K562 (cell line): ENCODE measurements at regions not wholly inside any gene's neighbourhood (a gene's known extent, or its start where the extent isn't known, plus 50 kb on each side); places are given as distances from the start of the nearest gene placed in this dataset.

Experiments
- ATAC-seq: fragments of 200-7000 bp; cut with Tn5 transposase; 3 replicates; pipeline ENCODE4 v1.9.1; 2020; ENCODE audit warnings: moderate library complexity
- BruUV-seq: library from RNA; stranded (reverse); fragments of 400-500 nt; replicated peaks from 2 replicates; lab custom pipeline; 2021; lab: Mats Ljungman, UMichigan
- CTCF ChIA-PET: fragments of 300-600 bp; formaldehyde crosslinking; extraction: SDS; loops from one replicate; lab custom pipeline; 2021; ENCODE audit warnings: low intra/inter-chr PET ratio; lab: Yijun Ruan, JAX
- POLR2A ChIA-PET: fragments of 300-600, 350-650 bp; sonication (Branson Sonifier 250); formaldehyde crosslinking; extraction: SDS; loops from one replicate; lab custom pipeline; 2021; ENCODE audit warnings: antibody characterized with exemption, inconsistent platforms; lab: Yijun Ruan, JAX
- DNase-seq, 4 experiments: peaks; one replicate each; pipeline versions ENCODE4 v3.0.0 to v3.0.0-alpha.2; 2011 to 2018; ENCODE audit warnings: low spot score in 3 of 4, mixed read lengths in 3 of 4; ENCODE audit errors: extremely low read depth in 1 of 4
- FAIRE-seq: peaks from 2 replicates; lab custom pipeline; 2011; peaks lifted over from hg19 to GRCh38; lab: Jason Lieb, UNC
- H2AFZ ChIP-seq: 2 replicates; pipeline ENCODE4 v1.6.0; 2011; ENCODE audit warnings: low read depth, low read length, control low read depth, inconsistent platforms
- H3K27ac ChIP-seq: fragments of 200-600 bp; 3 replicates; pipeline ENCODE4 v1.8.0; 2011; ENCODE audit warnings: low read depth, mild to moderate bottlenecking, control low read depth, inconsistent platforms, low read length, moderate library complexity, mixed read lengths; ENCODE audit errors: extremely low read depth
- H3K27me3 ChIP-seq, 2 experiments: fragments of 300-600 bp in 1 of 2; 2 replicates in 1 of 2; 3 replicates in 1 of 2; pipeline versions ENCODE4 v1.6.0 to v1.8.0; 2011; ENCODE audit warnings: inconsistent platforms in 2 of 2, low read length in 2 of 2, mild to moderate bottlenecking in 1 of 2, mixed read lengths in 1 of 2, moderate library complexity in 1 of 2; ENCODE audit not compliant: control insufficient read depth in 2 of 2, insufficient read depth in 2 of 2
- H3K36me3 ChIP-seq: fragments of 300-600 bp; 3 replicates; pipeline ENCODE4 v1.8.0; 2011; ENCODE audit warnings: mild to moderate bottlenecking, low read length, inconsistent platforms; ENCODE audit not compliant: control insufficient read depth, insufficient read depth
- H3K4me1 ChIP-seq, 2 experiments: fragments of 200-600 bp in 1 of 2; replicated peaks in 1 of 2; 2 replicates in 1 of 2; 3 replicates in 1 of 2; pipeline versions ENCODE4 v1.5.1 to v1.8.0; 2011; ENCODE audit warnings: inconsistent platforms in 2 of 2, low read length in 2 of 2, mild to moderate bottlenecking in 1 of 2, mixed read lengths in 1 of 2, moderate library complexity in 1 of 2; ENCODE audit not compliant: control insufficient read depth in 2 of 2, insufficient read depth in 2 of 2
- H3K4me2 ChIP-seq: 2 replicates; pipeline ENCODE4 v1.6.1; 2011; ENCODE audit warnings: low read length, control low read depth, inconsistent platforms, mixed read lengths; ENCODE audit not compliant: insufficient read depth
- H3K4me3 ChIP-seq: fragments of 200-600 bp; sonication (generic), shearing (Covaris generic); 2 replicates; pipeline ENCODE4 v1.5.1; 2016; ENCODE audit warnings: control low read depth, inconsistent platforms
- H3K79me2 ChIP-seq: fragments of 200-600 bp; 3 replicates; pipeline ENCODE4 v1.8.0; 2011; ENCODE audit warnings: low read length, inconsistent platforms; ENCODE audit not compliant: control insufficient read depth, insufficient read depth
- H3K9ac ChIP-seq, 2 experiments: 2 replicates each; pipeline versions ENCODE4 v1.6.0 to v1.6.1; 2011; ENCODE audit warnings: low read depth in 2 of 2, low read length in 2 of 2, control low read depth in 1 of 2, inconsistent platforms in 1 of 2, mild to moderate bottlenecking in 1 of 2, mixed read lengths in 1 of 2; ENCODE audit not compliant: insufficient read depth in 1 of 2
- H3K9me1 ChIP-seq: one replicate; pipeline ENCODE4 v1.6.0; 2011; ENCODE audit warnings: inconsistent platforms, mild to moderate bottlenecking, low read length, moderate library complexity; ENCODE audit not compliant: control insufficient read depth, insufficient read depth
- H3K9me3 ChIP-seq: replicated peaks from 2 replicates; pipeline ENCODE4 v1.5.1; 2011; ENCODE audit warnings: low read depth, low read length, inconsistent platforms; ENCODE audit not compliant: control insufficient read depth, insufficient read depth
- H4K20me1 ChIP-seq: replicated peaks from 2 replicates; pipeline ENCODE4 v1.6.1; 2011; ENCODE audit warnings: low read length, inconsistent platforms, mixed read lengths; ENCODE audit not compliant: control insufficient read depth, insufficient read depth
- GABPA ChIP-seq: fragments of 200-800 bp; sonication (Bioruptor generic); conservative IDR thresholded peaks from 2 replicates; pipeline ENCODE4 v1.6.1; 2016; ENCODE audit warnings: low read depth, missing genetic modification characterization, missing compliant biosample characterization
- MTA1 ChIP-seq: fragments of 450-650 bp; IDR thresholded peaks from 2 replicates; pipeline ENCODE4 v1.6.1; 2017; ENCODE audit warnings: borderline replicate concordance
- NFE2L1 ChIP-seq: fragments of 450-650 bp; IDR thresholded peaks from 2 replicates; pipeline ENCODE4 v1.6.1; 2016; ENCODE audit warnings: missing genetic modification characterization, low read depth, mild to moderate bottlenecking, missing compliant biosample characterization, moderate library complexity, borderline replicate concordance
- RBM17 ChIP-seq: fragments of 200-400 bp; formaldehyde crosslinking; IDR thresholded peaks from 2 replicates; pipeline ENCODE4 v1.6.1; 2017; ENCODE audit warnings: low read depth, mild to moderate bottlenecking, low read length, borderline replicate concordance
- RNF2 ChIP-seq: sonication (generic); IDR thresholded peaks from 2 replicates; pipeline ENCODE4 v1.6.1; 2016
- TSC22D4 ChIP-seq: fragments of 450-650 bp; IDR thresholded peaks from 2 replicates; pipeline ENCODE4 v1.6.1; 2016; ENCODE audit warnings: missing genetic modification characterization, missing biosample characterization, control low read depth
- ZNF239 ChIP-seq: fragments of 250-450 bp; sonication (Bioruptor Pico); IDR thresholded peaks from 2 replicates; pipeline ENCODE4 v1.4.0; 2020; ENCODE audit warnings: mild to moderate bottlenecking
- ZNF778 ChIP-seq: fragments of 450-650 bp; formaldehyde crosslinking; IDR thresholded peaks from 2 replicates; pipeline ENCODE4 v1.4.0; 2020; ENCODE audit warnings: mild to moderate bottlenecking, moderate library complexity
- ZNF780A ChIP-seq: fragments of 250-450 bp; sonication (Bioruptor Pico); IDR thresholded peaks from 2 replicates; pipeline ENCODE4 v1.5.0; 2021; ENCODE audit warnings: mild to moderate bottlenecking
- ZSCAN32 ChIP-seq: fragments of 450-650 bp; formaldehyde crosslinking; IDR thresholded peaks from 2 replicates; pipeline ENCODE4 v1.4.0; 2020; ENCODE audit warnings: mild to moderate bottlenecking, moderate library complexity
- WGBS: fragments of 100-300 bp; shearing (Covaris generic); methylation state at CpG from one replicate; pipeline ENCODE4 v1.1.6; 2016; ENCODE audit warnings: low coverage, mixed read lengths; ENCODE audit not compliant: insufficient coverage; ENCODE audit errors: missing lambda C conversion rate; 5-methylcytosine and 5-hydroxymethylcytosine counted together
- in situ Hi-C: fragments of 300-500 bp; cut with MboI; formaldehyde crosslinking; loops from 4 replicates; pipeline ENCODE4 v1.15.0; 2018; ENCODE audit warnings: inconsistent platforms, mixed read lengths
- intact Hi-C: fragments of 100-400 bp; cut with micrococcal nuclease; formaldehyde crosslinking; loops from 2 replicates; pipeline ENCODE4 v1.14.2; 2022
- TF ChIP-seq, protein P1 (sequence below): fragments of 200-400 bp; formaldehyde crosslinking; IDR thresholded peaks from 2 replicates; pipeline ENCODE4 v1.6.1; 2017; ENCODE audit warnings: mild to moderate bottlenecking, low read depth, low read length, moderate library complexity
- TF ChIP-seq, protein P2 (sequence below): fragments of 250-450 bp; sonication (Bioruptor Pico); IDR thresholded peaks from 2 replicates; pipeline ENCODE4 v1.9.0; 2021; ENCODE audit warnings: mild to moderate bottlenecking
- TF ChIP-seq, protein P3 (sequence below): fragments of 450-650 bp; IDR thresholded peaks from 2 replicates; pipeline ENCODE4 v1.6.1; 2017; ENCODE audit warnings: mild to moderate bottlenecking, moderate library complexity

DNA sequence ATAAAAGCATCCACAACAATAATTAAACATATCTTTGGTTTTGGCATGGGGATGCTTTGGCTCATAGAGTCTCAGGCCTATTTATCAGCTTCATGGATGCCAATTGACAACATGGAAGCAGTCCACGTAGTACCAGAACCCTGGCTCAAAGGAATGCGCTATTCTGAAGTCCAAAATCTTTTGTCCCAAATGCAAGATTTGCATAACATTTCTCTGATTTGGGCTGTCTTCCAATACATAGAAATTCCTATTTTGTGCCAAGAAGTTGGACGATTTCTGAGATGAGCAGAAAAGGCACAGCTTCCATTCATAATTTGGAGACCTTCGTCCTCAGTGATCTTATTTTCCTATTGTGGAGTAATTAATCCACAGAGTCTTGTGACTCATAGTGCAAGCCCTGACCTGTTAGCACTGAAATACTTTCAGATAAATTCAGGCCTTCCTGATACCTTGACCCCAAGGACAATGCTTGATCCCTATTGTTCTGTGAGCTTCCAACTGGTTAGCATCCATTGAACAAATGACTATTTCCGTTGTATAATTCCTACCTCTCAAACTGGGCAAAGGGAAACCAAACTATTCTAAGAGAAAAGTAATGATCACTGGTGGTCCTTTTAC lies 78.4 kb upstream of the CDH11 start (continued):
- TF ChIP-seq, protein P1, sequence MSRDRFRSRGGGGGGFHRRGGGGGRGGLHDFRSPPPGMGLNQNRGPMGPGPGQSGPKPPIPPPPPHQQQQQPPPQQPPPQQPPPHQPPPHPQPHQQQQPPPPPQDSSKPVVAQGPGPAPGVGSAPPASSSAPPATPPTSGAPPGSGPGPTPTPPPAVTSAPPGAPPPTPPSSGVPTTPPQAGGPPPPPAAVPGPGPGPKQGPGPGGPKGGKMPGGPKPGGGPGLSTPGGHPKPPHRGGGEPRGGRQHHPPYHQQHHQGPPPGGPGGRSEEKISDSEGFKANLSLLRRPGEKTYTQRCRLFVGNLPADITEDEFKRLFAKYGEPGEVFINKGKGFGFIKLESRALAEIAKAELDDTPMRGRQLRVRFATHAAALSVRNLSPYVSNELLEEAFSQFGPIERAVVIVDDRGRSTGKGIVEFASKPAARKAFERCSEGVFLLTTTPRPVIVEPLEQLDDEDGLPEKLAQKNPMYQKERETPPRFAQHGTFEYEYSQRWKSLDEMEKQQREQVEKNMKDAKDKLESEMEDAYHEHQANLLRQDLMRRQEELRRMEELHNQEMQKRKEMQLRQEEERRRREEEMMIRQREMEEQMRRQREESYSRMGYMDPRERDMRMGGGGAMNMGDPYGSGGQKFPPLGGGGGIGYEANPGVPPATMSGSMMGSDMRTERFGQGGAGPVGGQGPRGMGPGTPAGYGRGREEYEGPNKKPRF: no peak
- TF ChIP-seq GABPA (tag) (no peak), NFE2L1 (tag) (no peak), RBM17 (no peak), ZNF778 (no peak), MTA1 (no peak), ZNF239 (CRISPR knock-in tag) (no peak)

DNA sequence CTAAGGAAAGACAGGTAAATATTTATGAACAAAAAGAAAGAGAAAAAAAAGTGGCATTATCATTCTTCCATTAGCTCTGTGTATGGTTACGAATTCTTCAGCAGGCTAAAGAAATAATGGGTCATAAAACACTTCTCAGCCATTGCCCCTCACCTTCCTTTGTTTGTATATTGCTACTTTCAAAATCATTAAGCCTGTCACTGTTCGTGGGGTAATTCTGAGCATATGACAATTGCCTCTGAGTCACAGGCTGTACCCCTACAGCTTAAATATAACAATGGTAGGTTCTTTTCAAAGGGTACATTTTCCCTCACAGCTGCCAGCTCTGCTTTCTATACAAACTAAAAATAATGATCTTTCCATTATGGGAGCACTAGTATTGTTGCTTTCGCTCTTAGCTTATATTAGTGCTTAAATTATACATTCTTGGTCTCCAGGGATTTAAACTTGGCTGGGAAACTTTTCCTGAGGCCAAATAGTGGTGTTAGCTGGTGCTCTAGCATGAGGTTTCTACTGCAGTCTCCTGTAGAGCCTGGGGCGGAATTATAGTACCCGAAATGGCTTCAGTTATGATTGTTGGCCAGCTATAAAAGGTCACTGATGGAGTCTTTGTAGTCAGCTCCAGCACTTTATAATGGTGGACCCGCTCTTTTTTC lies 74.7 kb upstream of the CDH11 start:
- no peak for TF ChIP-seq TSC22D4 (tag)
- TF ChIP-seq, protein P2, sequence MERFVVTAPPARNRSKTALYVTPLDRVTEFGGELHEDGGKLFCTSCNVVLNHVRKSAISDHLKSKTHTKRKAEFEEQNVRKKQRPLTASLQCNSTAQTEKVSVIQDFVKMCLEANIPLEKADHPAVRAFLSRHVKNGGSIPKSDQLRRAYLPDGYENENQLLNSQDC (CRISPR knock-in tag): no peak
- TF ChIP-seq ZSCAN32 (CRISPR knock-in tag): no peak
- TF ChIP-seq, protein P3, sequence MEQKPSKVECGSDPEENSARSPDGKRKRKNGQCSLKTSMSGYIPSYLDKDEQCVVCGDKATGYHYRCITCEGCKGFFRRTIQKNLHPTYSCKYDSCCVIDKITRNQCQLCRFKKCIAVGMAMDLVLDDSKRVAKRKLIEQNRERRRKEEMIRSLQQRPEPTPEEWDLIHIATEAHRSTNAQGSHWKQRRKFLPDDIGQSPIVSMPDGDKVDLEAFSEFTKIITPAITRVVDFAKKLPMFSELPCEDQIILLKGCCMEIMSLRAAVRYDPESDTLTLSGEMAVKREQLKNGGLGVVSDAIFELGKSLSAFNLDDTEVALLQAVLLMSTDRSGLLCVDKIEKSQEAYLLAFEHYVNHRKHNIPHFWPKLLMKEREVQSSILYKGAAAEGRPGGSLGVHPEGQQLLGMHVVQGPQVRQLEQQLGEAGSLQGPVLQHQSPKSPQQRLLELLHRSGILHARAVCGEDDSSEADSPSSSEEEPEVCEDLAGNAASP: no peak
- no peak for TF ChIP-seq ZNF780A (CRISPR knock-in tag)
- TF ChIP-seq RNF2: no peak
- Histone ChIP-seq H3K9me1 (no peaks in the 10 kb centered on the region), H4K20me1 (no peaks in the 10 kb centered on the region), H3K79me2 (no peaks in the 10 kb centered on the region), H3K4me1 (no peaks in the 10 kb centered on the region), H3K9ac (no peak overlapping the region), H2AFZ (no peak overlapping the region), H3K36me3 (no peaks in the 10 kb centered on the region), H3K9me3 (no peaks in the 10 kb centered on the region), H3K4me3 (no peak overlapping the region), H3K4me2 (no peak overlapping the region), H3K27me3 (no peaks in the 10 kb centered on the region), H3K27ac (no peak overlapping the region)
- 0% methylated on average over 6 of the region's 6 CpGs for WGBS
- ChIA-PET CTCF (no interaction called here), POLR2A (no interaction called here)
- no peak for DNase-seq
- intact Hi-C loops (no loop called here), in situ Hi-C loops (no loop called here)
- FAIRE-seq: no peak
- ATAC-seq: no peak
- BruUV-seq: no TSS peak
